H1 (cell line): ENCODE measurements at regions not wholly inside any gene's neighbourhood (a gene's known extent, or its start where the extent isn't known, plus 50 kb on each side); places are given as distances from the start of the nearest gene placed in this dataset.

ENCODE experiments used
- BACH1 ChIP-seq: IDR thresholded peaks from 2 replicates; pipeline ENCODE4 v1.6.1; 2012; ENCODE audit warnings: low read length, improper control_type of control experiment
- BRCA1 ChIP-seq: IDR thresholded peaks from 2 replicates; pipeline ENCODE4 v1.6.1; 2012; ENCODE audit warnings: low read depth, low read length, improper control_type of control experiment
- CREB1 ChIP-seq: IDR thresholded peaks from 2 replicates; pipeline ENCODE4 v1.6.1; 2012; ENCODE audit warnings: inconsistent platforms
- CTBP2 ChIP-seq: IDR thresholded peaks from 2 replicates; pipeline ENCODE4 v1.7.0; 2011; ENCODE audit warnings: borderline replicate concordance, mild to moderate bottlenecking, moderate library complexity, mixed read lengths, low read length; ENCODE audit not compliant: insufficient read depth, insufficient read length
- HDAC2 ChIP-seq, 2 experiments: fragments of 300-600 bp in 1 of 2; sonication (generic) in 1 of 2; IDR thresholded peaks; 2 replicates each; pipeline ENCODE4 v1.6.1; 2011 to 2012; ENCODE audit warnings: low read depth in 2 of 2, low read length in 2 of 2, mild to moderate bottlenecking in 2 of 2, moderate library complexity in 2 of 2, borderline replicate concordance in 1 of 2, inconsistent platforms in 1 of 2
- SIX5 ChIP-seq: IDR thresholded peaks from 2 replicates; pipeline ENCODE4 v1.6.1; 2011; ENCODE audit warnings: mild to moderate bottlenecking, low read depth, low read length
- TF ChIP-seq, protein P1 (sequence below): IDR thresholded peaks from 2 replicates; pipeline ENCODE4 v1.6.1; 2012; ENCODE audit warnings: inconsistent platforms

DNA sequence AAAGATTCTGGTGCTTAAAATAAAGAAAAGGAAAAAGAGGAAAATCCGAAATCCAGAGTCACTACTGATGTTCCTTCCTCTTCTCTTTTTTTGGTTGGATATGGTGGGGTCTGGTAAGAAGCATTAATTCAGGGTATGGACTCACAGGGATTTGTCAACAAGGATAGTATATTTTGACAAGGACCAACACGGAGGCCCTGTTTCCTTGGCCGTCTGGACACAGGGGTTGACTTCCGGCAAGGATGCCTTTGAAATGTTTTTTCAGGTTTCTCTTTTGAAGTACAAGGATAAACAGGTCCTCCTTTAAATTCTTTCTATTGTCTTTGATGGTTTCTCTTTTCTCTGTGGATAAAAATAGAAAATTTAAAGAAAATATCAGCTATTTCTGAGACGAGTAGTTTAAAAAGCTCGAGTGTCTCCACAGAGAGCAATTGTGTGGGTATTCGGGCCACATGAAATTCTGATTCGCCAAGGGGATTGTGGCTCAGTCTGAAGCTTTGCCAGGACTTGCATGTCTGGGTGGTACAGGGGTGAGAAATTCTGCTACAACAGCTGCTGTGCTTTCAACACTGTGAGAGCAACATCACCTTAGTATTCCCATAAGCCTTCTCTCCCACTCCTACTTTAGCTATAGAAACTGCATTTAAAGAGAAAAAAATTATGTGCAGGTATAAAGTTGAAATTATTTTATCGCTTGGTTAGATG is 88.5 kb upstream of the CSRP2 start (continued):
- TF ChIP-seq CREB1 (no peak), HDAC2 (IDR thresholded peaks at IDR 0.05; ENCODE audit: borderline replicate concordance in 1 of 2, low read depth in 2 of 2, low read length in 2 of 2) (no peak), CTBP2 (no peak), BACH1 (no peak), SIX5 (no peak), BRCA1 (no peak)
- TF ChIP-seq, protein P1, sequence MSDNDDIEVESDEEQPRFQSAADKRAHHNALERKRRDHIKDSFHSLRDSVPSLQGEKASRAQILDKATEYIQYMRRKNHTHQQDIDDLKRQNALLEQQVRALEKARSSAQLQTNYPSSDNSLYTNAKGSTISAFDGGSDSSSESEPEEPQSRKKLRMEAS = no peak
